ENCODE measurements at regions not wholly inside any gene's neighbourhood (a gene's known extent, or its start where the extent isn't known, plus 50 kb on each side); places are given as distances from the start of the nearest gene placed in this dataset.

DNA sequence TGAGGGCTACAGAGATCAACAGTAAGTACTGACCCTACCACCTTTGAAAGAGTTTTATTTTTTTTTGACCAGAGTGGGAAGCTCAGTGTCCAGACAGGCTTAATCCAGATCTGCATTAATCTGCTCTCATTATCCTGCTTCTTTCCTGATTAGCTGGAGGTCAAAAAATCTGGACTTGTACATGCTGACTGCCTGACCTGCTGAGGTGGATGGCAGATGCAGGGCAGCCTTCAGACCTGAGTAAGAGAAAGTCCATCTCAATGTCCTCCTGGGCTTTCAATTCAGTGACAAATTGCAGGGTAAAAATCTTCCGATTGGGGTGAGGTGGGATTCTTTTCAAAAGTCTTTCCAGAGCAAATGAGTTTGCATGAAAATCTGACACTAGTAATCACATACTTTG lies 998.8 kb upstream of the PIK3C3 start:
- TF ChIP-seq, protein P1, sequence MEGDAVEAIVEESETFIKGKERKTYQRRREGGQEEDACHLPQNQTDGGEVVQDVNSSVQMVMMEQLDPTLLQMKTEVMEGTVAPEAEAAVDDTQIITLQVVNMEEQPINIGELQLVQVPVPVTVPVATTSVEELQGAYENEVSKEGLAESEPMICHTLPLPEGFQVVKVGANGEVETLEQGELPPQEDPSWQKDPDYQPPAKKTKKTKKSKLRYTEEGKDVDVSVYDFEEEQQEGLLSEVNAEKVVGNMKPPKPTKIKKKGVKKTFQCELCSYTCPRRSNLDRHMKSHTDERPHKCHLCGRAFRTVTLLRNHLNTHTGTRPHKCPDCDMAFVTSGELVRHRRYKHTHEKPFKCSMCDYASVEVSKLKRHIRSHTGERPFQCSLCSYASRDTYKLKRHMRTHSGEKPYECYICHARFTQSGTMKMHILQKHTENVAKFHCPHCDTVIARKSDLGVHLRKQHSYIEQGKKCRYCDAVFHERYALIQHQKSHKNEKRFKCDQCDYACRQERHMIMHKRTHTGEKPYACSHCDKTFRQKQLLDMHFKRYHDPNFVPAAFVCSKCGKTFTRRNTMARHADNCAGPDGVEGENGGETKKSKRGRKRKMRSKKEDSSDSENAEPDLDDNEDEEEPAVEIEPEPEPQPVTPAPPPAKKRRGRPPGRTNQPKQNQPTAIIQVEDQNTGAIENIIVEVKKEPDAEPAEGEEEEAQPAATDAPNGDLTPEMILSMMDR (IDR thresholded peaks at IDR 0.05; ENCODE audit: control extremely low read depth in 1 of 3, insufficient read depth in 1 of 3, low read depth in 1 of 3, low read length in 3 of 3) = no peak
- TF ChIP-seq SIN3A (conservative IDR thresholded peaks at IDR 0.05 in 1 of 2, IDR thresholded peaks at IDR 0.05 in 1 of 2; ENCODE audit: low read depth in 1 of 2, low read length in 2 of 2) (no peak), RFX5 (IDR thresholded peaks at IDR 0.05; ENCODE audit: borderline replicate concordance, low read depth, low read length) (no peak)

Measured in H1 (cell line).